GM13976 (cell line): ENCODE measurements at regions not wholly inside any gene's neighbourhood (a gene's known extent, or its start where the extent isn't known, plus 50 kb on each side); places are given as distances from the start of the nearest gene placed in this dataset.

ENCODE experiments used
- DNase-seq: peaks from one replicate; pipeline ENCODE4 v3.0.0; 2012; ENCODE audit warnings: low spot score
- CTCF ChIP-seq: IDR thresholded peaks from 2 replicates; pipeline ENCODE4 v1.5.1; 2012; ENCODE audit warnings: borderline replicate concordance, mild to moderate bottlenecking; ENCODE audit not compliant: insufficient read depth; ENCODE audit errors: extremely low read depth, missing control alignments, control extremely low read depth
- in situ Hi-C: fragments of 300-500 bp; cut with MboI; formaldehyde crosslinking; loops from one replicate; pipeline ENCODE4 v1.12.0; 2022; ENCODE audit warnings: low sequenced_read_pairs, mixed read lengths, inconsistent platforms; ENCODE audit not compliant: unreplicated experiment

DNA sequence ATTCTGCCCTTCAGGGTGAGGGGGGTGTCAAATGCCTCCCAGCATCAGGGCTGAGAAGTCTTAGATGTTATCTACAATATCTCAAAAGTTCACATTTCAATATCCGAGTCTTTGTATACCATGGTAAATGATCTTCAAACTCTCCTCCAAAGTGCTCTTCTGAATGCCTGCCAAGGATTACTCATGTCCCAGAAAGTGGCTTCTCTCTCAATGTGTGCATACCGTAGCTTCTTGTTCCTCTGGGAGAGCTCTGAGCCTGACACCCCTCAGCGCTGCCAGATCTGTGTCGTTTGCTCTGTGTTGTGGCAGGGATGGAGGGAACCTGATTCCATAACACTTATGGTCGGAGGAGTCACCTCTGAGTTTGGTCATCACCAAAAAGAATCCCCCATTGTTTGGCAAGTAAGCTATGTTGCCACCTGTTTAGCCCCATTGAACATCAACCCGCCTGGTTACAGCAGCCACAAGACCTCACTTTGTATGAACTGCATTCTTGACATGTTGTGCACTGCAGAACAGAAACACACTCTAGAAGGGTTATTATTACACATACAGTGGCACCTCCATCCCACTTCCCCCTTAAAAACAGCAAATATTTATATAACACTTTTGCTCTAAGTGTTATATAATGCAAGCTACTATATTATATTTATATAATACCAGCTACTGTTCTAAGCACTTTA is 163.1 kb upstream of the MIR17HG start:
- no peak for TF ChIP-seq CTCF
- in situ Hi-C loops, result no loop called here

GRCh38 chr13:91185294-91185863 is 162.1 kb upstream of the MIR17HG start:
- TF ChIP-seq CTCF, result no peak
- no peak for DNase-seq
- in situ Hi-C loops, result no loop called here

More for the DNA sequence above, 163.1 kb upstream of the MIR17HG start:
- DNase-seq, result no peak

GRCh38 chr13:91187522-91187921 is 160.0 kb upstream of the MIR17HG start:
- DNase-seq, result no peak
- no peak for TF ChIP-seq CTCF
- in situ Hi-C loops, result no loop called here

- DNase-seq, result no peak
- no peak for TF ChIP-seq CTCF
- in situ Hi-C loops, result no loop called here
These were observed 158.0 kb upstream of the MIR17HG start for GRCh38 chr13:91189506-91189905.

DNA sequence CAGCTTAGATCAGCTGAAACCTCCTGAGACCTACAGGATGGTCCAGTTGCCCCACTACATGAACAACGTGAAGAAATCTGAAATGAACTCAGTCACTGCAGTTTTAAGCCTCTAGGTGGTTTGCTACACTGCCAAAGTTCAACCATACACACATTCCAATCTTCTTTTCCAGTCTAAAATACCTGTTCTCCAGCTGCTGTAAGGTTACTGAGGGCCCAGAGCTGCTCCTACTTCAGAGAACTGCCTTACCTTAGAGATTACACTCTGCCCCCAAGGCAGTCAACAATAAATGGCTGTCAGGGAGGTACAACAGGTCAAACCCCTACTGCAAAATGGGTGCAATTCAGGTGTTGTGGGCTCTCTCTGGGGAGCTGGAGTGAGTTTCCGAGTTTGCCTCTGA is 154.1 kb upstream of the MIR17HG start:
- no peak for DNase-seq
- in situ Hi-C loops, result no loop called here
- no peak for TF ChIP-seq CTCF

- in situ Hi-C loops, result no loop called here
- no peak for TF ChIP-seq CTCF
- no peak for DNase-seq
These were observed 151.7 kb upstream of the MIR17HG start for GRCh38 chr13:91195789-91196188.

DNA sequence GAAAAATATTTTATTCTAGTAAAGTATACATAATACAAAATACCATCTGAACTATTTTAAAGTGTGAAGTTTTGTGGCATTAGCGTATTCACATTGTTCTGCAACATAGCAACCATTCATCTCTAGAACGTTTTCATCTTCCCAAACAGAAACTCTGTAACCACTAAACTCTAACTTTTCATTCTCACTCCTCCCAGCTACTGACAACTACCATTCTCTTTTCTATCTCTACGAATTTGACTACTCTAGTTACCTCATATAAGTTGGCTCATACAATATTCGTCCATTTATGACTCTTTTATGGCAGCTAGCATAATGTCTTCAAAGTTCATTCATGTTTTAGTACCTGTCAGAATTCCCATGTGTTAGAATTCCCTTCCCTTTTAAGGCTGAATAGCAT is 150.5 kb upstream of the MIR17HG start:
- DNase-seq, result no peak
- in situ Hi-C loops, result no loop called here
- TF ChIP-seq CTCF, result no peak
